Stomach (tissue), 8 donors: ENCODE measurements at regions not wholly inside any gene's neighbourhood (a gene's known extent, or its start where the extent isn't known, plus 50 kb on each side); places are given as distances from the start of the nearest gene placed in this dataset.
A peak's percentile ranks its signal among the peaks of the same experiment; 100 is the strongest.

Source experiments
- DNase-seq, 2 donors: peaks; one replicate each; pipeline versions ENCODE4 v3.0.0 to v3.0.0-alpha.2; 2013 to 2019
- H3K27ac ChIP-seq, 5 donors: fragments of 200-600 bp in 4 of 5; sonication (generic) in 4 of 5; one replicate each; pipeline ENCODE4 v1.5.1; 2013 to 2019; ENCODE audit warnings: mild to moderate bottlenecking in 1 of 5, moderate library complexity in 1 of 5
- H3K27me3 ChIP-seq, 3 donors: fragments of 200-600 bp; sonication (generic); one replicate each; pipeline ENCODE4 v1.5.1; 2017 to 2019; ENCODE audit warnings: mixed run types in 1 of 3
- H3K36me3 ChIP-seq, 4 donors: fragments of 200-600 bp; sonication (generic); 1 replicate in 3 of 4; 2 replicates in 1 of 4; pipeline ENCODE4 v1.5.1; 2016 to 2019
- H3K4me1 ChIP-seq, 4 donors: fragments of 200-600 bp; sonication (generic); one replicate each; pipeline ENCODE4 v1.5.1; 2016 to 2019
- H3K4me3 ChIP-seq, 4 donors: fragments of 200-600 bp; sonication (generic) in 3 of 4; one replicate each; pipeline ENCODE4 v1.5.1; 2016 to 2019; ENCODE audit warnings: mild to moderate bottlenecking in 1 of 4
- H3K9me3 ChIP-seq, 4 donors: fragments of 200-600 bp; sonication (generic); one replicate each; pipeline ENCODE4 v1.5.1; 2016 to 2019
- EP300 ChIP-seq: sonication (generic); formaldehyde crosslinking; IDR thresholded peaks from one replicate; pipeline ENCODE4 v1.6.1; 2017; ENCODE audit warnings: antibody characterized with exemption
- POLR2A ChIP-seq, 4 donors: fragments of 450-650 bp; IDR thresholded peaks; one replicate each; pipeline ENCODE4 v1.6.1; 2016; ENCODE audit warnings: antibody characterized with exemption in 4 of 4, control low read depth in 2 of 4, mild to moderate bottlenecking in 1 of 4, moderate library complexity in 1 of 4
- POLR2AphosphoS5 ChIP-seq, 3 donors: sonication (generic); formaldehyde crosslinking; IDR thresholded peaks; one replicate each; pipeline ENCODE4 v1.6.1; 2016; ENCODE audit warnings: antibody characterized with exemption in 3 of 3
- WGBS, 5 donors: extraction: QIAGEN DNeasy Blood & Tissue Kit in 3 of 5; methylation state at CpG; one replicate each; pipeline versions ENCODE4 v1.1.5 to v1.1.7; 2013 to 2018; 5-methylcytosine and 5-hydroxymethylcytosine counted together
- intact Hi-C: fragments of 100-400 bp; cut with DNase I; formaldehyde crosslinking; loops from one replicate; pipeline ENCODE4 v1.15.1; 2023; ENCODE audit warnings: low total_unique reads
- TF ChIP-seq, protein P1 (sequence below), 7 experiments: fragments of 450-650 bp in 4 of 7; fragments of 200-600 bp in 3 of 7; sonication (generic) in 3 of 7; IDR thresholded peaks; one replicate each; pipeline ENCODE4 v1.5.1; 2016 to 2019; ENCODE audit warnings: antibody characterized with exemption in 7 of 7, control low read depth in 2 of 7, mild to moderate bottlenecking in 1 of 7
- donor health status: healthy with polysubstance abuse.
- donor health status: Bipolar disorder and iron deficiency.
- donor health status: healthy.

GRCh38 chr17:64773386-64773835 lies 111.3 kb upstream of the SMURF2 start:
- Histone ChIP-seq H3K4me3 (peak overlapping the region; percentile 24 to 36 (median 30)), H3K36me3 (peaks cover 0 to 5% (median 3%) of the 10 kb centered on the region in 4 donors), H3K9me3 (no peaks in the 10 kb centered on the region), H3K4me1 (peaks cover 19 to 42% (median 38%) of the 10 kb centered on the region in 4 donors), H3K27me3 (peaks cover 0 to 10% (median 6%) of the 10 kb centered on the region in 3 donors), H3K27ac (peak overlapping the region in 2 of 5 donors; percentile 57 to 60)
- TF ChIP-seq POLR2A (IDR thresholded peaks at IDR 0.05) (no peak), POLR2AphosphoS5 (IDR thresholded peaks at IDR 0.05) (no peak), EP300 (no peak)
- TF ChIP-seq, protein P1, sequence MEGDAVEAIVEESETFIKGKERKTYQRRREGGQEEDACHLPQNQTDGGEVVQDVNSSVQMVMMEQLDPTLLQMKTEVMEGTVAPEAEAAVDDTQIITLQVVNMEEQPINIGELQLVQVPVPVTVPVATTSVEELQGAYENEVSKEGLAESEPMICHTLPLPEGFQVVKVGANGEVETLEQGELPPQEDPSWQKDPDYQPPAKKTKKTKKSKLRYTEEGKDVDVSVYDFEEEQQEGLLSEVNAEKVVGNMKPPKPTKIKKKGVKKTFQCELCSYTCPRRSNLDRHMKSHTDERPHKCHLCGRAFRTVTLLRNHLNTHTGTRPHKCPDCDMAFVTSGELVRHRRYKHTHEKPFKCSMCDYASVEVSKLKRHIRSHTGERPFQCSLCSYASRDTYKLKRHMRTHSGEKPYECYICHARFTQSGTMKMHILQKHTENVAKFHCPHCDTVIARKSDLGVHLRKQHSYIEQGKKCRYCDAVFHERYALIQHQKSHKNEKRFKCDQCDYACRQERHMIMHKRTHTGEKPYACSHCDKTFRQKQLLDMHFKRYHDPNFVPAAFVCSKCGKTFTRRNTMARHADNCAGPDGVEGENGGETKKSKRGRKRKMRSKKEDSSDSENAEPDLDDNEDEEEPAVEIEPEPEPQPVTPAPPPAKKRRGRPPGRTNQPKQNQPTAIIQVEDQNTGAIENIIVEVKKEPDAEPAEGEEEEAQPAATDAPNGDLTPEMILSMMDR (IDR thresholded peaks at IDR 0.05), result no peak
- intact Hi-C loops, result no loop called here
- no peak for DNase-seq
- 40 to 91% (median 81%) methylated on average over 6 of the region's 6 CpGs for WGBS, 5 donors

DNA sequence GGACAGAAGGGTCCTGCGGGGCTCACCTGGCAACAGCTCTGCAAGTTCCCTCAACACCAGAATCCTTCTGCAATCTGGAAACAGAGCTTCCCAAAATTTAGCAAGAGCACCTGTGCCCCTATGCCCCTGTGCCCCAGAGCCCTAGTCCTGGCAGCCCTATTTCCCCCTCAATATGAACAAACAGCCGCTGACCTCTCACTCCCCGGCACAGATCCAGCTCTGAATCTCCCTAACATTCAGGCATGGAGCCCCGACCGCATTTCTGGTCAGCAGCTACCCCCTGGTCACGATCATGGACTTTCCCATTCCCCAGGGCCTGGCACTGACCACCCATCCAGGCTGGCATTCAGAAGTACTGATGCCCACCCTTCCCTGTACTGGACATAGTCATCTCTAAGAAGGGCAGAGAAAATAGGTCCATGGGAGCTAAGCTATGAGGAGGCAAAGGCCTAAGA lies 110.8 kb upstream of the SMURF2 start:
- Histone ChIP-seq H3K4me3 (no peak overlapping the region), H3K9me3 (no peaks in the 10 kb centered on the region), H3K36me3 (peaks cover 0 to 5% (median 3%) of the 10 kb centered on the region in 4 donors), H3K27me3 (peaks cover 0 to 5% (median under 1%) of the 10 kb centered on the region in 3 donors), H3K27ac (no peak overlapping the region), H3K4me1 (peaks cover 13 to 36% (median 32%) of the 10 kb centered on the region in 4 donors)
- DNase-seq, result no peak
- intact Hi-C loops, result no loop called here
- 87 to 99% (median 92%) methylated on average over 6 of the region's 6 CpGs for WGBS, 5 donors
- TF ChIP-seq, protein P1 (IDR thresholded peaks at IDR 0.05), result no peak
- TF ChIP-seq POLR2AphosphoS5 (IDR thresholded peaks at IDR 0.05) (no peak), POLR2A (IDR thresholded peaks at IDR 0.05) (no peak)

DNA sequence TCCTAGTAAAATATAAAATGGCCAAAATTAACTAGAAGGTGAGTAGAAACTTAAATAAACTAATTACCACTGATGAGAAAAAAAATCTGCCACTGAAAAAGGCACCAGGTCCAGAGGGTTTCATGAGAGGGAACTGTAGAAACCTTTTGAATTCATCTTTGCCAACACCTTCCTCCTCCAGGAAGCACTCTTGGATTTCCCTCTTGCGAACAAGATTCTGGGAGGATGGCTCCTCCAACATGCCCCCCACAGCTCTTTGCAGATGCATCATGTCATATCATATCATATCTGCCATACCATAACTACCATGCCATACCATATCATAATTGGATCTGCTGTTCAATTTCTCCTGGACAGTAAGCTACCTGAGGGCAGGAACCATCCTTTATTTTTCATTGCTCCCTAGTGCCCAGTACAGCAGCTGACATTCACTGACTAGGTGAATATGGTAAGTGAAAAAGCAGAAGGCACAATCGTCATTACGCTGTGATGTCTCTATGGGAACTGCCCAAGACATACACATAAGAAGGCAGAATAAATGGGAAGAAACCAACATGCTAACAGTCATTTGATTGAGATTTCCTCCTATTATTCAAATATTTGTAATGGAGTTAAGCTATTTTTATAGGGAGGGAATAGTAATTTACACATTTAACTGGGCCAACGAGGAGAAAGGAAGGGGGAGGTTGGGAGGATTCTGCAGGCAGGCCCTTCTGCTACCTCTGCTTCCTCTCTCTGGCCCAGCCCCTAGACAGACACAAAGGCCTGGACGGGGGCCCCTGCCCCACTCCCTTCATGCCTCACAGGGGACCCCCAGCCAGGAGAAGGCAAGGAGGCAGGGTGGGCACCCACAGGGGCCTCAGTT lies 110.1 kb upstream of the SMURF2 start:
- DNase-seq, result no peak
- intact Hi-C loops, result no loop called here
- Histone ChIP-seq H3K36me3 (peaks cover 0 to 5% (median 3%) of the 10 kb centered on the region in 4 donors), H3K27ac (no peak overlapping the region), H3K4me3 (no peak overlapping the region), H3K4me1 (peaks cover 7 to 30% (median 27%) of the 10 kb centered on the region in 4 donors), H3K9me3 (no peaks in the 10 kb centered on the region), H3K27me3 (no peaks in the 10 kb centered on the region)
- 65 to 83% (median 79%) methylated on average over 5 of the region's 5 CpGs for WGBS, 5 donors
- TF ChIP-seq, protein P1 (IDR thresholded peaks at IDR 0.05), result no peak
- TF ChIP-seq EP300, result no peak
- TF ChIP-seq POLR2A (IDR thresholded peaks at IDR 0.05), result no peak
- TF ChIP-seq POLR2AphosphoS5 (IDR thresholded peaks at IDR 0.05), result no peak

DNA sequence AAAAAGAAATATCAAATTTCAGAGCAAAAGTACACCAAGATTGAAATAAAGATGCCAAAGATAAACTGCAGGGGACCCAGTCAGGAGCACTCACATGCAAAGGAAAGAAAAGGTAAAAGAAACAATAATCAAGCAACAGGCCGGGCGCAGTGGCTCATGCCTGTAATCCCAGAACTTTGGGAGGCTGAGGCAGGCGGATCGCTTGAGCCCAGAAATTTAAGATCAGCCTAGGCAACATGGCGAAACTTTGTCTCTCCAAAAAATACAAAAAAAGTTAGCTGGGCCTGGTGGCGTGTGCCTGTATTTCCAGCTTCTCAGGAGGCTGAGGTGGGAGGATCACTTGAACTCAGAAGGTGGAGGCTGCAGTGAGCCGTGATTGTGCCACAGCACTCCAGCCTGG lies 107.6 kb upstream of the SMURF2 start:
- H3K4me3 ChIP-seq, result no peak overlapping the region
- peaks cover 0 to 19% (median 17%) of the 10 kb centered on the region in 4 donors for H3K4me1 ChIP-seq
- no peaks in the 10 kb centered on the region for H3K9me3 ChIP-seq
- peaks cover 0 to 14% (median 12%) of the 10 kb centered on the region in 4 donors for H3K36me3 ChIP-seq
- TF ChIP-seq POLR2A (IDR thresholded peaks at IDR 0.05) (no peak), POLR2AphosphoS5 (IDR thresholded peaks at IDR 0.05) (no peak), EP300 (no peak)
- TF ChIP-seq, protein P1 (IDR thresholded peaks at IDR 0.05), result no peak
- intact Hi-C loops, result no loop called here
- no peaks in the 10 kb centered on the region for H3K27me3 ChIP-seq
- H3K27ac ChIP-seq, result no peak overlapping the region
- WGBS, 5 donors, result 96 to 99% (median 98%) methylated on average over 7 of the region's 7 CpGs
- DNase-seq, result no peak
